ENCODE measurements at regions not wholly inside any gene's neighbourhood (a gene's known extent, or its start where the extent isn't known, plus 50 kb on each side); places are given as distances from the start of the nearest gene placed in this dataset.

DNA sequence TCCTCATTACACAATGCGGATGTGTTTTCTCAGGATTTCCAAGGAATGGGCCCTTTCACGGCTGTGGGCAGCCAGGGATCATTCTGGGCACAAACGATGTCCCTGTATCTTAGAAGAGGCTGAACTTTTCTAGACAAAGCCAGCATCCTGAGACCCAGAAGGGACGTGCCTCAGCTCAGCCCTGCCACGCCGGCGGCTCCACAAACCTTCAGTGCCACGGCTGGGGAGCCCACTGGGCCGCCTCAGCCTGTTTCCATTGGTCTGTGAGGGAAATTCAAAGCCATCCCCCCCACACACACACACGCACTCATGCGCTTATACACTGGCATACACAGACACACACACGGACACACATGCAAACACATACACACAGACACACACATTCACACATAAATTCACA lies 344.9 kb upstream of the MKI67 start:
- no peak for DNase-seq

GRCh38 chr10:128472196-128472595 lies 346.0 kb upstream of the MKI67 start:
- DNase-seq = no peak

- DNase-seq = no peak
Observed at GRCh38 chr10:128473396-128473795, 347.2 kb upstream of the MKI67 start.

DNA sequence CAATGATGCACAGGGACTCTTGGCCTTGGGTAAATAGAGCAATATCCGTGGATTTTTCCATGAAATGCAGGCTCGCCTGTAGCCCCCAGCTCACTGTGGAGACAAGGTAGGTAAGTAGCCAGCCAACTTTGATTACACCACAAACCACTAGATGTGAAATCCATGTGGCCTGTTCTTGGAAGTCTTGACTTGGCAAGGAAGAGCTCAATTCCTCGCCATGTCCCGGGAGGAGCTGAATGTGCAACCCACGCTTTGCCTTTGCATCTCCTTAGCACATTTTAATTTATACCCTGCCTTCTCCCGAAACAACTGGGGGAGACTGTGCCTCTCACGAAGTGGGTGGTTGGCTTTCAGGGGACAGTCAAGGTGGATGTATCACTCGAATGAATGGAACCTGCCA lies 347.7 kb upstream of the MKI67 start:
- no peak for DNase-seq

GRCh38 chr10:128474571-128474970 lies 348.3 kb upstream of the MKI67 start:
- DNase-seq = no peak

DNA sequence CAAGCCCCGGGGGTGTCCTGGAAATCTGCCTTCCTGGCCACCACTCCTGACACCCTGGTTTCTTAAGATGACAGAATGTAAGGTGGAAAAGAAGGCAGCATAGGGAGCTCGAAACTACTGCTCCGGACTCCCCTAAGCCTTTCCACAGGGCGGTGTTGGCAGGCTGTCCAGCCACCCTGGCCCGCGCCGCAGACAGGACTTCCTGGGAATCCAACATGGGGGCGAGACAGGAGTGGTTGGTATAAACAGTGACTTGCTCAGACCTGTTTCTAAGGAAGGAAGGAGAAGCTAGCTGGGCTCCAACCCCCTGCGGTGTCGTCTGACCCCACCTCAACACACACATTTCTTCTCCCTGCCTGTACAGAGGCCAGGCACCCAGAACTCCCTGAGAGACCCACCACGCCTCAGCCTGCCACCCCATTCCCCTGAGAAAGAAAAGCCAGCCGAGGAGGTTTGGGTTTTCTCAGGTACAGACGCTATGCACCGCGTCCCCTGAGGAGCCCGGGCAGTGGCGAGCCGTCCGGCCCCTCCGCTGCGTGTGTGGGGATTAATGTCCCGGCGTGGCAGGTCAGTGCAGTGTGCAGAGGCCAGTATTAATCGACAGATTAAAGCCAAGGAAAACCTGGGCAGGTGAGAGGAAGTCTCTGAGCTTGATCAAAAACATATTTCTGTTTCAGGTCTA lies 349.6 kb upstream of the MKI67 start:
- DNase-seq = no peak

DNA sequence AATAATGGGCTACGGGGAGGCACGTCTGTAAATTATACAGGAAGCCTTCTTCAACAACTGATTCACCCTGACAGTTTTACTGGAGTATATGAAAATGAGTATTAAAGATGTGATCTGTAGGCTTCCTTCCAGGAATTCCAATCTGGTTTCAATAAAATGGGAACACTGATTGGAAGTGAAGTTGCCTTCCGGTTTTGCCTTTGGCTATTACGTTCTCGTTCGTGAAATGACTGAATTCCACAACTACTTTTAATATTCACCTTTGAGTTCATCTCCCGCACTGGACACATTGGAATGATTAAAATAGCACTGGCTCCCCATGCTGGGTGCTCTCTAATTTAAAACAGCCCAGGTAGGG lies 350.1 kb upstream of the MKI67 start:
- no peak for DNase-seq

GRCh38 chr10:128476845-128477244 lies 350.6 kb upstream of the MKI67 start:
- no peak for DNase-seq

DNA sequence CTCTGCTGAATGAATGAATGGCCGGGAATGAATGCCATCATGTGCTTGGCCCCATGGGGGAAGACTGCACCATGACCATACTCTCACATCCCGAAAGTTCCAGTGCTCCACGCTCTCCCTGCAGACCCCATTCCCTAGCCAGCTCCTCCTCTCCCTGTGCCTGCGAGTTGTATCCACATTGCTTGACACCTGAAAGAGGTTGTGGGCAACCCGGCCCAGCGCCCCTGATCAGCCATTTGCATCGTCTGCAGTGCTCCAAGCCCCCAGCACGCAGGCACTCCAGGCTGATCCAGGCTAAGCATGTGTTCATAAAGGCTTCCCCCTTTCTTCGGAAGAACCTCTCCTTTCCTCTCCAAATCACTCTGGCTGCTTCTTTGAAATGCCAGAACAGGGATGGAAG lies 354.4 kb upstream of the MKI67 start:
- no peak for DNase-seq

DNA sequence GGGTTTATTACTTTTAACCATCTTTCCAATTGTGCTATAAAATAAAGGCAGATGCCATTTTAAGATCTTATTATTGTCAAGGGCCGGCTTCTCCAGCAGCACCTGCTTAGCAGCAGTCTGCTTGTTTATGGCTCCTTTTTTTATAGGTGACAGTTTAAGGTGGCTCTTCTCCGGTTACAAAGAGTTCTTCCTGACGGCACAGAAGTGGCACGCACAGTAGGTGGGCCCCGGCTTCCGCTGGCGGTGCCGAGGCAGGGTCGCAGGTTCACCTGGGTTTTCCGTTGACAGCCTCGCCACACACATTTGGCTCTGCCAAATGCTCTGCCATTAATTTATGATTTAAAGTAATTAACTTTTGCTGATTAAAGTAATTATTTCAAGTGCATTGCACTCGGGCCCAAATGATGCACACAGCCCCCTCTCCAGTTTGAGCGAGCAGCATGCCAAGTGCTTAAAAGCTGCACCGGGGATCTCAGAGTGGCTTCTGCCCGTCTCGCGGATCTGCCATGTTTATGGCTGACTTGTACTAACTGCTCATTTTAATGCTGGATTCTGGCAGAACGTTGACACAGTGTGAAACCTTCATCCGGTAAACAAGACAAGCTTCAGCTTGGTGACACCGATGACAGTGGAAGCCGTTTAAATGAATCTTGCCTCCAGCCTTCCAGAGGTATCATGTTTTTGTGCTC lies 355.1 kb upstream of the MKI67 start:
- DNase-seq = no peak

DNA sequence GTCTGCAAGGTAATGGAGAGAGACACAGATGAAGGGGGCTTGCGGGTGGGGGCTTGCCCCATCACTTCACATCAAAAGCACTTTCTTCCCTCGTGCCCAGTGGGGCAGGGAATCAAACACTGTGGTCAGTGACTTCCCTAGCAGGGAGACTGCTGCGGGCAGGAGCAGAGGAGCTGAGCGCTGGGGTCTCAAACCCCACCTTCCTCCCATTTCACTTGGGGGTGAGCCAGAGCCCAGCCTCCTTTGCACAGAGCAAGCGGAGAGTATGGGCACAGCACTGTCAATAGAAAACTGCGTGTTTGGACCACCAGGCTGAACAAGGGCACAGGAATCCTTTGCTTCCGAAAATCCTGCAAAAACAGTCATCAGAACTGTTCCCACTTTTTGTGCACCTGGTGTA lies 355.8 kb upstream of the MKI67 start:
- no peak for DNase-seq

DNA sequence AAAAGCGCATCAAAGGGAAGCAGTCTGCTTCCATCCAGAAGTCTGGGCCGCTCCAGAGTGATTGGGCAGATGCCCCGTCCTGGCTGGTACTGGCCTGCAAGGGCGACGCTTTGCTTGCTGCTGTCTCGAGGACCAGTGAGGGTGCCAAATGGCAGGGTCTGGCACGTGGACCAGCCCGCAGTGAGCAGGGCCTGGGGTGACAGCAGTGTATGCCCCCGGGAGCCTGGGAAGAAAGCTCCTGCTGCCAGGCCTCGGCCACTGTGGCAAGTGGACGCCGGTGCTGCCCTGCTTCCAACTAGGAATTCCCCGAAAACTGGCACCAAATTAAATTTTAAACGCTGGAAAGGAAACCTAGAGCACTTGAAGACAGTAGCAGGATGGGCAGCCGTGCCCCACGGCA lies 357.0 kb upstream of the MKI67 start:
- DNase-seq = peak; percentile 48

GRCh38 chr10:128484041-128484440 lies 357.8 kb upstream of the MKI67 start:
- no peak for DNase-seq

- DNase-seq = no peak
Observed at GRCh38 chr10:128485701-128486235, 359.5 kb upstream of the MKI67 start.

- DNase-seq = no peak
Observed at GRCh38 chr10:128487517-128487916, 361.3 kb upstream of the MKI67 start.

GRCh38 chr10:128489324-128490247 lies 363.4 kb upstream of the MKI67 start:
- no peak for DNase-seq

DNA sequence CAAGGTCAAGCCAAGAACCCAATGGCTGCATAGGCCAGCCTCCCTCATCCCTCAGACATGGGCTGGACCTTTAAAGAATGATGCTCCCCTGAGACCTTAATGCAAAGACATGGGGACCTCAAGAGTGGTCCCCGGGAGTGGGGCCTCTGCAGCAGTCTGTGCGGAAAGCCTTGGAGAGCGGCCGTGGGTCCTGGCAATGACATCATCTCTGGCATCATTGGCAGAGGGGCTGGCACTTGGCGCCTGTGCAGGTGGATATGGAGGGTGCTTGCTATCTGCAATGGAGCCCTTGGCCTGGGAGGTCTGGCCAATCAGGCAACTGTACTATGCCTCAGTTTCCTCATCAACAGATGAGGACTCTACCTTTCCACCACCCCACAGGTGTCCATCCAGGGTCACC lies 365.5 kb upstream of the MKI67 start:
- DNase-seq = no peak

GRCh38 chr10:128493811-128494210 lies 367.6 kb upstream of the MKI67 start:
- no peak for DNase-seq

DNA sequence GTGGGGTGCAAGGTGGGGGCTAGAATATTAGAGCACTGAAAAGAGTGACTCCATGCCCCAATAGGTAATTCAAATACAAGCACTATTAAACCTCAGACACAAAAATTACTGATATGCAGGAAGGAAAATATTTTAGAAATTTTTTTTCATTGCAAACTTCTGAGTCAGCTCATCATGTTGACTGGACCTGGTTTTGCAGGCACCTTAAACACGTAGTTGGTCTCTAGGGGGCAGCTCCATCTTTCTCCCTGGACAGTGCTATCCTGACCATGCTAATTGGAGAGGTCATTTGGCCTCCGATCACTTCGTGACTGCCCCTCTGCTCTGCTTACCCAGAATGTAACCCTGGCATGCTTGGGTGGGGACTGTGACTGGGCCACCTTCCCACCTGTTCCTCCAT lies 368.4 kb upstream of the MKI67 start:
- no peak for DNase-seq

DNA sequence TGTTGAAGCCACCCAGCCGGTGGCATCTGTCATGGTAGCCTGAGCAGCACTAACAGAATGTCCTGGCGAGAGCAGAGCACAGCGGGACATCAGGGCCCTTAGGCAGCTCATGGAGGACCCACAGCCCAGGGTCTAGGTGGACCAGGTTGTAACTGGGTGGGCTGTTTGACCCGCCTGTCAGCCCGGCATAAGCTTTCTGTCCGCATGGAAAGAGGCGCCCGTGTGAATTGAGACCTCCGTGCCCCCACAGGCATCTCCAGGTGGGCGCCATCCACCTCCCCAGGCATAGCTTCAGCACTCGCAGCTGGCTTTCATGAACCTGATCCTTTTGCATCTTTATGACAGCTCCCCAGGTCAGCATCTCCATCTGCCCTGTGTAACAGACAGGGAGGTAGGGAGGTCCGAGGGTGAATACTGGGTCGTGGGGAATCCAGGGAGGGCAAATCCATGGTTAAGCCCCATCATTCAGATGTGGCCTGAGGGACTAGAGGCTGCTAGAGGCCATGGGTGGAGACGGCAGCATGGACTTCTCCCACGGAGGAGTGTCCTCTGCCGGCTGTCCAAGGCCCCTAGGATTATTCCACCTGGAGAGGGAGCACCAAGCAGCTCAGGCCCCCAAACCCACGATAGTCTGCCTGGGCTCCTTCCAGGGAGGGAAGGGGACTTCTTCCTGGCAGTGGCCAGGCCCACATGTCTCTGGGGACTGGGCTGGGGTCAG lies 371.6 kb upstream of the MKI67 start:
- no peak for DNase-seq

DNA sequence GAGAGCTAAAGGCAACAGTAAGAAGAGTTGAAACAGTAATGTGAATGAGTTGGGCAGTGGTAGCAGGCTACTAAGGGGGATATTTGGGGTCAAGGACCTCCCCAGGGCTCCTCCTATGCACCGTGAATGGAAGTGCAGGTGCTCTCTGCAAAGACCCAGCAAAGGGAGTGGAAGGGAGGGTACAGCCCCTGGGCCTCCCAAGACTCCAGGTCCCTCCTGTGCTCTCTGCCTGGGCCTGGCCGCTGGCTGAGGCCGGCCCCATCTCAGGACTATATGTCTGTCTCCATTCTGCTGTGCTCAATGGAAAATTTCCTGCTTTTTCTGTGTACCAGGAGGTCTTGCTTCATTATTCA lies 372.1 kb upstream of the MKI67 start:
- no peak for DNase-seq

- DNase-seq = no peak
Observed at GRCh38 chr10:128498746-128499145, 372.5 kb upstream of the MKI67 start.

GRCh38 chr10:128499486-128499885 lies 373.3 kb upstream of the MKI67 start:
- no peak for DNase-seq
